Activated naive CD8-positive, alpha-beta T cell (primary cell): ENCODE measurements at regions not wholly inside any gene's neighbourhood (a gene's known extent, or its start where the extent isn't known, plus 50 kb on each side); places are given as distances from the start of the nearest gene placed in this dataset.

ENCODE experiments used
- H3K27ac Mint-ChIP-seq: one replicate; pipeline ENCODE4 v1.8.0; 2021; ENCODE audit warnings: mixed read lengths
- H3K27me3 Mint-ChIP-seq: one replicate; pipeline ENCODE4 v1.8.0; 2021; ENCODE audit warnings: mixed read lengths
- H3K36me3 Mint-ChIP-seq: one replicate; pipeline ENCODE4 v1.8.0; 2021; ENCODE audit warnings: mixed read lengths
- H3K4me1 Mint-ChIP-seq: one replicate; pipeline ENCODE4 v1.8.0; 2021; ENCODE audit warnings: low read depth, mixed read lengths
- H3K4me3 Mint-ChIP-seq: one replicate; pipeline ENCODE4 v1.8.0; 2021; ENCODE audit warnings: mild to moderate bottlenecking, mixed read lengths
- H3K9me3 Mint-ChIP-seq: one replicate; pipeline ENCODE4 v1.8.0; 2021; ENCODE audit warnings: low read depth, mixed read lengths

- H3K4me3 Mint-ChIP-seq: no peak overlapping the region
- H3K36me3 Mint-ChIP-seq: no peaks in the 10 kb centered on the region
- H3K4me1 Mint-ChIP-seq: no peaks in the 10 kb centered on the region
- H3K27me3 Mint-ChIP-seq: peaks cover 2% of the 10 kb centered on the region
- H3K9me3 Mint-ChIP-seq: no peaks in the 10 kb centered on the region
- H3K27ac Mint-ChIP-seq: no peak overlapping the region
Measured at GRCh38 chr3:159917141-159917540, 71.5 kb upstream of the IL12A start.

- Mint-ChIP-seq H3K4me3 (no peak overlapping the region), H3K36me3 (no peaks in the 10 kb centered on the region), H3K9me3 (no peaks in the 10 kb centered on the region), H3K27ac (no peak overlapping the region), H3K27me3 (peaks cover 2% of the 10 kb centered on the region), H3K4me1 (no peaks in the 10 kb centered on the region)
Measured at GRCh38 chr3:159919873-159920272, 68.8 kb upstream of the IL12A start.

- no peaks in the 10 kb centered on the region for H3K9me3 Mint-ChIP-seq
- H3K36me3 Mint-ChIP-seq: no peaks in the 10 kb centered on the region
- H3K4me3 Mint-ChIP-seq: no peak overlapping the region
- H3K4me1 Mint-ChIP-seq: no peaks in the 10 kb centered on the region
- H3K27ac Mint-ChIP-seq: no peak overlapping the region
- peaks cover 2% of the 10 kb centered on the region for H3K27me3 Mint-ChIP-seq
Measured at GRCh38 chr3:159922193-159922840, 66.3 kb upstream of the IL12A start.

- no peaks in the 10 kb centered on the region for H3K4me1 Mint-ChIP-seq
- H3K27me3 Mint-ChIP-seq: no peaks in the 10 kb centered on the region
- H3K4me3 Mint-ChIP-seq: no peak overlapping the region
- H3K9me3 Mint-ChIP-seq: no peaks in the 10 kb centered on the region
- no peaks in the 10 kb centered on the region for H3K36me3 Mint-ChIP-seq
- H3K27ac Mint-ChIP-seq: no peak overlapping the region
Measured at GRCh38 chr3:159922861-159923312, 65.7 kb upstream of the IL12A start.

GRCh38 chr3:159923336-159923735 lies 65.3 kb upstream of the IL12A start:
- no peaks in the 10 kb centered on the region for H3K27me3 Mint-ChIP-seq
- no peaks in the 10 kb centered on the region for H3K9me3 Mint-ChIP-seq
- H3K27ac Mint-ChIP-seq: no peak overlapping the region
- no peak overlapping the region for H3K4me3 Mint-ChIP-seq
- H3K36me3 Mint-ChIP-seq: no peaks in the 10 kb centered on the region
- H3K4me1 Mint-ChIP-seq: no peaks in the 10 kb centered on the region

GRCh38 chr3:159923956-159924355 lies 64.7 kb upstream of the IL12A start:
- Mint-ChIP-seq H3K27me3 (no peaks in the 10 kb centered on the region), H3K4me1 (no peaks in the 10 kb centered on the region), H3K27ac (no peak overlapping the region), H3K4me3 (no peak overlapping the region), H3K9me3 (no peaks in the 10 kb centered on the region), H3K36me3 (no peaks in the 10 kb centered on the region)

- Mint-ChIP-seq H3K9me3 (no peaks in the 10 kb centered on the region), H3K4me1 (peaks cover 1% of the 10 kb centered on the region), H3K4me3 (no peak overlapping the region), H3K36me3 (no peaks in the 10 kb centered on the region), H3K27me3 (no peaks in the 10 kb centered on the region), H3K27ac (no peak overlapping the region)
Measured at GRCh38 chr3:159924411-159924810, 64.2 kb upstream of the IL12A start.

GRCh38 chr3:159925248-159925647 lies 63.4 kb upstream of the IL12A start:
- H3K4me1 Mint-ChIP-seq: peaks cover 3% of the 10 kb centered on the region
- H3K27ac Mint-ChIP-seq: no peak overlapping the region
- no peak overlapping the region for H3K4me3 Mint-ChIP-seq
- no peaks in the 10 kb centered on the region for H3K36me3 Mint-ChIP-seq
- no peaks in the 10 kb centered on the region for H3K9me3 Mint-ChIP-seq
- H3K27me3 Mint-ChIP-seq: no peaks in the 10 kb centered on the region

- H3K4me1 Mint-ChIP-seq: peaks cover 3% of the 10 kb centered on the region
Measured at GRCh38 chr3:159926573-159926972, 62.1 kb upstream of the IL12A start.

GRCh38 chr3:159928071-159928491 lies 60.6 kb upstream of the IL12A start:
- H3K4me3 Mint-ChIP-seq: no peak overlapping the region
- H3K4me1 Mint-ChIP-seq: peaks cover 3% of the 10 kb centered on the region
- H3K36me3 Mint-ChIP-seq: peaks cover under 1% of the 10 kb centered on the region
- no peak overlapping the region for H3K27ac Mint-ChIP-seq
- peaks cover 3% of the 10 kb centered on the region for H3K27me3 Mint-ChIP-seq
- H3K9me3 Mint-ChIP-seq: peaks cover 2% of the 10 kb centered on the region

More at GRCh38 chr3:159926573-159926972, 62.1 kb upstream of the IL12A start:
- H3K36me3 Mint-ChIP-seq: no peaks in the 10 kb centered on the region
- no peak overlapping the region for H3K4me3 Mint-ChIP-seq
- H3K9me3 Mint-ChIP-seq: no peaks in the 10 kb centered on the region
- H3K27me3 Mint-ChIP-seq: peaks cover 2% of the 10 kb centered on the region
- H3K27ac Mint-ChIP-seq: no peak overlapping the region

- H3K27me3 Mint-ChIP-seq: peaks cover 4% of the 10 kb centered on the region
- peaks cover 4% of the 10 kb centered on the region for H3K36me3 Mint-ChIP-seq
- H3K27ac Mint-ChIP-seq: no peak overlapping the region
- H3K4me1 Mint-ChIP-seq: peaks cover 3% of the 10 kb centered on the region
- H3K9me3 Mint-ChIP-seq: peaks cover 3% of the 10 kb centered on the region
- no peak overlapping the region for H3K4me3 Mint-ChIP-seq
Measured at GRCh38 chr3:159928666-159929065, 60.0 kb upstream of the IL12A start.

GRCh38 chr3:159929171-159930141 lies 59.2 kb upstream of the IL12A start:
- peaks cover 5% of the 10 kb centered on the region for H3K36me3 Mint-ChIP-seq
- peaks cover 4% of the 10 kb centered on the region for H3K9me3 Mint-ChIP-seq
- H3K27me3 Mint-ChIP-seq: peaks cover 4% of the 10 kb centered on the region
- H3K4me3 Mint-ChIP-seq: no peak overlapping the region
- H3K4me1 Mint-ChIP-seq: peaks cover 3% of the 10 kb centered on the region
- H3K27ac Mint-ChIP-seq: no peak overlapping the region

GRCh38 chr3:159934216-159934615 lies 54.4 kb upstream of the IL12A start:
- Mint-ChIP-seq H3K36me3 (peaks cover 7% of the 10 kb centered on the region), H3K27ac (no peak overlapping the region), H3K4me3 (no peak overlapping the region), H3K4me1 (peaks cover 3% of the 10 kb centered on the region), H3K9me3 (peaks cover 11% of the 10 kb centered on the region), H3K27me3 (peaks cover 4% of the 10 kb centered on the region)

GRCh38 chr3:159936541-159936940 lies 52.1 kb upstream of the IL12A start:
- peaks cover 7% of the 10 kb centered on the region for H3K36me3 Mint-ChIP-seq
- no peaks in the 10 kb centered on the region for H3K4me1 Mint-ChIP-seq
- no peak overlapping the region for H3K4me3 Mint-ChIP-seq
- peaks cover 11% of the 10 kb centered on the region for H3K9me3 Mint-ChIP-seq
- no peak overlapping the region for H3K27ac Mint-ChIP-seq
- H3K27me3 Mint-ChIP-seq: peaks cover 2% of the 10 kb centered on the region

- H3K4me3 Mint-ChIP-seq: no peak overlapping the region
- peaks cover 5% of the 10 kb centered on the region for H3K27me3 Mint-ChIP-seq
- no peaks in the 10 kb centered on the region for H3K4me1 Mint-ChIP-seq
- H3K9me3 Mint-ChIP-seq: peaks cover 11% of the 10 kb centered on the region
- peaks cover 7% of the 10 kb centered on the region for H3K36me3 Mint-ChIP-seq
- no peak overlapping the region for H3K27ac Mint-ChIP-seq
Measured at GRCh38 chr3:159937561-159938166, 51.0 kb upstream of the IL12A start.
